ENCODE measurements at regions not wholly inside any gene's neighbourhood (a gene's known extent, or its start where the extent isn't known, plus 50 kb on each side); places are given as distances from the start of the nearest gene placed in this dataset.

DNA sequence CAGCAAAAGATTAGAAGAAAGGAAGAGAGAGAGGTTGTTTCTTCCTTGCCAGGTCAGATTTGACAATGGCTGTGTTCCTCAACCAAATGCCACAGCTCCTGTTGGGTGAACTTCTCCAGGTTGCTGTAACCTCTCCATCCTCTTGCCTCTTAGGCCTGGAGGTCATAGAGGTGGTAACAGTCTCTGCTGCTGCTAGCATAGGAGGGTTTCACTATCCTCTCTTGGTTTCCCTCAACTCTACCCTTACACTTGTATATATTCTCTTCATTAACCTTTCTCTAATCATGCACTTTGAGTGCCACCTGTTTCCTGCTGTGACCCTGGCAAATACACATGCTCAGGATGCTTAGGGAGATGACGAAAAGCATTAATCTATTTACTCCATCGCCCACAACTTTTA, 67.7 kb upstream of the HIF1A start:
- DNase-seq, result no peak

DNA sequence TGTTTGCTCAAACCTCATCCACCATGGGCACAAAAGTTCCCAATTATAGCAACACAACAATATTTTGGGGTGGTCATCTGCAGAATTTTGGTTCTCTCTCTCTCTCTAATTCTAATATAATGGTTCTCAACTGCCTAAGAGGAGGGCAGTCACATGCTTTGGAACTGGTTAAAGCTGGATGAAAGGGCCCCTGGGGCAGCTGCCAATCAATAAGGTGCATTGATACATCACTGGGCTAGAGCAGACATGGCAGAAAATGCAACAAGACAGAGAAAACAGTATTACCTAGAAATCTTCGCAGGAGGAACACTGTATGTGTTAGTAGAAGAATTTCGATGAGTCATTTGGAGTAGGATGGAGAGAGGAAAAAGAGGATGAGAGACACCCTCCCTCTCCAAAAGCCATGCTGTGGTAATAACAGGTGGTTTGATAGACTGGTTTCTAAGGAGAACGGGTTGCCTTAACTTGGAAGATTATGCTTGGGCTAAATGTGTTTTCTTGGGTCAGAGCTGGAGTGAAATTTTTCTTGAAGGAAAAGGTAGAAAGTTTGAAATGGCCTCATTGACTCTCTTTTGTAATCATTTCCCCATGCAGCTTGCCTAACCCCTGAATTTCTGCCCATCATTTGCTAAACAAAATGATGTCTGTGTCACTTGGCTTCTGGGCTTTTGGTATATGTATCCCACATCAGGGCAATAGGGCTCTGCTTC, 67.1 kb upstream of the HIF1A start:
- no peak for DNase-seq

DNA sequence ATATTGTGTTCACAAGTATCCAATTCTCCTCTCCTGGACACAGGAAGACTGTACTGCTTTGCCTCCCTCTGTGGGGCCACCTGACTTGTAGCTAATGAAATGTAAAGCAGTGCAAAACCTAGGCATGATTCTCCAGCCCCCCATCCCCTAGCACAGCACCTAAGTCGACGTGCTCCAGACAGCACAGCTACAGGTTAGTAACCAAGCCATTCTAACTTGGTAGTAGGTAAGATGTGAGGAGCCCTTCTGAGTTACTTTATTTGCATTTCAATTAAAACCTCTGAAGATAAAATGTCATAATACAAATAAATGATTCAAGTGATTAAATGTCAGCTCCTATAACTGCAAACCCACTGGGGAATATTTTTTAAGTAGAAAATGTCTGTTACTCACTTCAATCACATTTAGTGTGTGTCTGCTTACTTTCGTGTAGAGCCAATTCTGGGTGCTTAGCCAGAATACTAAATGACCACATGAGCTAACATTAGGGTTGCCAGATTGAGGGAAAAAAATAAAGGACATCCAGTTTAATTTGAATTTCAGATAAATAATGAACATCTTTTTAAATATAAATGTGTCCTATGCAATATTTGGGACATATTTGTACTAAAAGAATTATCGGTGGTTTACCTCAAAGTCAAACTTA, 64.8 kb upstream of the HIF1A start:
- no peak for DNase-seq

DNA sequence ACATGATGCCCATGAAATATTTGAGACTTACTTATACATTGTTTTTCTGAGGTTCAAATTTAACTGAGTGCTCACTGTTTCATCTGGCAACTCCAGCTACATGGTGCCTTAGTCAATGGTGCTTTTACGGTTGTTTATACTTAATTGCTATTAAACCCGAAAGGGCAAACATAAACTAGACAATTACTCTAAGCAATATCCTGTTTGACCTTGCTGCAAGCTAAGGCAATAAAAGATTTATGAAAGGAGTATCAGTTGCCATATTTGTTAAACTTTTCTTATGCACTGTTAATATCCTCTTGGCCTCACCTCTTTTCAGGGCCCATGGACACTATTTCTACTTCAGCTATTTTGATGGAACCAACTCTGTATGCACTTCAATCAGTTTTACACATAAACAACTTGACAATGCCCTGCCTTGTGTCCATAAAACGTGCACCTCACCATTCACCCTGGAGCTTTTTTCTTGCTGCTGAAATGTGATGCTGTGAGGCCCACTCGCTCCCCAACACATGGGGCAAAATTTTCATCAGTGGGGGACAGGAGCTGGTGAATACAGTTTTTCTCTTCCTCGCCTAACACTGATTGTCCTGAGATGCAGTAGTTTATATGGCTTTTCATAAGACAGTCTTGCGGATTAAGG, 64.1 kb upstream of the HIF1A start:
- no peak for DNase-seq

DNA sequence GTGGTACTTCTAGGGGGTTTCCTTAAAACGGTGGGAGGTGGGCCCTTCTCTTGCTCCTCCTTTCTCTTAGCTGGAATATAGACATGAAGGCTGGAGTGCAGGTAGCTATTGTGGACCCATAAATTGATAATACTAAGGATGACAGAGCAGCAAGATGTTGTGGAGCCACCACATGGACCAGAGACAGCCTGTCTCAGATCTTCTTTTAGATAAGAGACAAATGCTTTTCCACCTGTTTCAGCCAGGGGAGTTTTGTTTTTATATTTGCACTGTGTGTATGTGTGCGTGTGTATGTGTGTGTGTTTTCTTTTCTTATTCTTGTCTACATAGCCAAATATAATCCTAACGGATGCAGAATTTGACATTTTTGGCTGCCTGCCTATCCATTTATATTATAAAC, 62.9 kb upstream of the HIF1A start:
- DNase-seq, result no peak

DNA sequence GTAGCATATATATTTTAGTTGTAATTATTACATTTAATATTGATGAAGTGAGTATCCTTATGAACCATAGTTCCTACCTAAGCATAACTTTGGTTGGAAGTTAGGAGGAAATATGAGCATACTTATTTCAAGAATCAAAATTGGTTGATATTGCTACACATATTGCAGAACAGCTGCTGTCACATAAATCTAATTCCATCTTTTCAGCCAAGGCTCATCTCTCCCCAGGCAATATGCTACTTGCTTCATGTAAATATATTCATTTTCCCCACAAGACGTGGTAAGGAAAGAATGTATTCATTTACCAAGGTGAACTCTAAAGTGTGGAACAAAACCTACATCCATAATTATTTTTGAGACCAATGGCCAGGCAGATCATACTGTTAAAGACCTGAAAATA, 62.5 kb upstream of the HIF1A start:
- DNase-seq, result no peak

DNA sequence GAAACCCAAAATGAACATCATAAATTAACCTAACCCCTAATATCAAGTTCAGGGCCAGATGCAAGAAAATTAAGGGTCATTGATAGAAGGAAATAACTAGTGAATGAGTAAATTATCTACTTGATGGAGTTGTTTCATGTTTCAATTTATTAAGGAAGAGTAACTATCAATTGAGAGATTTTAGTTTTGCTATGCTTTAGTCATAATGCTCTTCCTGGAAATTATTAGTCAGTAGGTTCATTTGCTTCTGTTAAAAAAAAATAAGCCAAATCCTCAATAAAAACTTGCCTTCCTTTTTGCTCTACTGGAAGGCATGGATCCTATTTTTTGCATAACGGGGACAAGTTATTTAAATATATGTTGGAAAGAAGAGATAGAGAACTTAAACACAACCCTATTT, 59.0 kb upstream of the HIF1A start:
- no peak for DNase-seq

DNA sequence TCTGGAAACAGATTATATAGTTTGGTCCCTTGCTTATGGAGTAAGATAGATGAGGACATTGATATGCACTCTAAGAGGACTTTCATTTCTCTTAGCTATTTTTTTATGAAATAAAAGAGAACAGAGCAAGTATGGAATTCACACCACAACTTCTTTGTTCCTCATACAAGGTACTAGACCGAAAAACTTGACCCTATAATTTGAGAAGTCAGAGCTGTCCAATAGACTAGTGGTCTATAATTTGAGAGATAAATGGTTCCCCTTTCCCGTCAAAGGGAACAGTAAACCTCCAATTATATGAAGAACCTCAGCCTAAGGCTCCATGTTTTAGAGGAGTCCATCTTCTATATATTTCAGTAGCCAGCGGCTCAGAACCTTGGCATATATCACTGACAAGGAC, 58.5 kb upstream of the HIF1A start:
- no peak for DNase-seq

DNA sequence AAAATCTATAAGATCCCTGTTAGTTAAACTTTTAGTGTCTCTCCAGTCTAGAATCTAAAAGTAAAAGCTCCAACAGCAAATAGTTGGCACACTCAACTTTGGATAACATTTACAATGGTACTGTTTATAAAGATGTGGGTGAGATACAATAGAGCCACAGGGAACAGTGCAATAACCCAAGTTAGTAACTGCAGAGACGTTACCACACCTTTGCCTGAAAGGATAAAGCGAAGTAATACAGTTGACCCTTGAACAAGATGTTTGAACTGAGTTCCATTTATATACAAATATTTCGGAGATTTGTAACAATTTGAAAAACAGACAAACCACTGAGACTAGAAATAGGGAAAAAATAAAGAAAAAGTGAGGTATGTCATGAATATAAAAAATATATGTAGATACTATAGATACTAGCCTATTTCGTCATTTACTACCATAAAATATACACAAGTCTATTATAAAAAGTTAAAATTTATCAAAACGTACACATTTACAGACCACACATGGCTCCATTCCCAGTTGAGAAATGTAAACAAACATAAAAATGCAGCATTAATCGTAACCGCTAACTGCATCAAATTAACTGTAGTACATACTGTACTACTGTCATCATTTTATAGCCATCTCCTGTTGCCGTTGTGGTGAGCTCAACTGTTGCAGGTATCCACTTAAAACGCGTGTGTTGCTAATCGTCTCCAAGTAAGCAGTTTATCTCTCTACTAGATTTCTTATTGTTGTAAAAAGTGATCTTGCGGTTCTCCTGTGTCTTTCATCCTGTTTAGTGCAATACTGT, 56.5 kb upstream of the HIF1A start:
- DNase-seq, result no peak

DNA sequence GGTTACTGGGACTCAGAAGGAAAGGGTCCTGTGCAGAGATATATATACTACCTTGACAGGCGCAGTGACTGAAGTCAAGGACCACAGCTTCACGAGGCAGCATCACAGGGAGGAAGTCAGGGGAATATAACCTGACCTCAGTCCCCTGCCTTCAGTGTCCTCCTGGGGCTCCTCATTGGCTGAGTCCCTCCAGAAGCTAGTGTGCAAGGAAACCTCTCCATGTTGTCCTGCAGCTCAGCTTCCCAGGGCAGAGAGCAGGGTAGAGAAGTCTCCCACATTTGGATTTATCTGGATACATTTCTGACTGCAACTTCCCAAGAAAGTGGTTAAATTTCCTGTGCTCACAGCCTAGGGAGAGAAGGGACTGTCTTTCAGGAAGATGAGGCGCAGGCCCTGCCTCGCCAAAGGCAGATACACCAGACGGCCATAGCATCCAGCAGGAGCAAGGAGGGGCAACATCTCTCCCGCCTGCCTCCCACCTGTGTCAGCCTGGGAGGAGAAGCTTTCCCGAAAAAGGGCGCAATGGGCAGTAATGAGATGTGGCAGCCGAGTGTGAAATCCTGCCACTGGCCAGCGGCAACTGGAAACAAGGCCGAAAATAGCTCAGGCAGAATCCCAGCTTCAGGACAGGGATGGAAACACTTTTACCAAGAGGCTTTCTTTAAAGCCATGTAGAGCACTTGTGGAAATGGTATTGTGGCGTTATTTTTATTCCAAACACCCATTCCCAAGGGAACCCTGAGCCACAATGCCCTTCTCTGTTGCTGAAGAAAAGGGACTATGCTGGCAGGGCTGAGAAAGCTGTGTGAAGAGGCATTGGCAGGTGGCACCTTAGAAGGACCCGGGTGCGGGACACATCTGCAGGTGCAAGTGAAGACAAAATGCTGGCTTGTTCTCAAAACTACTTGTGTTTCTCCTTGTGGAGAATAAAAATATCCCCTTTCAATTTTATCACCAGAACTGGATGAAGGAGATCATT, 54.9 kb upstream of the HIF1A start:
- no peak for DNase-seq

DNA sequence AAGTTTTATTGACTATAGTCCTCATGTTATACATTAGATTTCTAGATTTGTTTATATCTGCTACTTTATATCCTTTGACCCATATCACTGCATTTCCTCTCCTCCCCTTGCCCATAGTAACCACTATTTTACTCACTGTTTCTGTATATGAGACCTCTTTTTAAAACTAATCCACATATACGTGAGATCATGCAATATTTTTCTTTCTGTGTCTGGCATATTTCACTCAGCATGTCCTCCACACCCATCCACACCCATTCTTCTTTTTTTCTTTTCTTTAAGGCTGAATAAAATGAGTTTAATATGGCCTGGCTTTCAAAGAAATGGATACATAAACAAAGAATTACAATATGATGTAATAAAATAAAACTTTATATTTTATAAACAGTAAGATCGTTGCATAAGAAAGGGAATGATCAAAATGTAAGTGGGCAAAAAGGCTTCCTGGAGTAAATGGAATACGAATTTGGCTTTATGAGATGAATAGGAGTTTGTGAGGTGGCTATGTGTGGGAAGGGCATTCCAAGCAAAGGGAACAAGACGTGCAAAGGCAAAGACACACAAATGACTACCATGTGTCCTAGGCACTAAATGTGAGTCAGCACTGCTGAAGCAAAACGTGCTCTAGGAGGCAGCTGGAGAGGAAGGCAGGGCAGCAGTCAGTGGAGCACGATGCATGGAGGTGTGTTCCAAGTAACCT, 53.2 kb upstream of the HIF1A start:
- DNase-seq, result no peak

DNA sequence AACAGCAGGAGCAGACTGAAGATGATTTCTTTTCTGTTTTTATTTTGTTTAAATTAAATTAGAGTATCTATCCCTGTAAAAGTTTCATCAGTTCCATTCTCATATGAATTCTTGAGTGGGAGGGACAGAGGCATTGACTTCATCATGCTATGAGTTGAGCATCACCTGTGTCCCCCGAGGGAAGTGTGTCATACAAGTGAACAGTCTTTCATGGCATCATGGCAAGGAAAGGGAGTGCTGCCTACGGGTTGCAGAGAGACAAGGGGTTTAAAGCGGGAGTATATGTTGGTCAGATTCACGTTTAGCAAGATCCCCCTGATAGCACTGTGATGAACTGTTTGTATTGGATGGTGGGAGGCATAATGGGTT, 52.7 kb upstream of the HIF1A start:
- DNase-seq, result no peak

DNA sequence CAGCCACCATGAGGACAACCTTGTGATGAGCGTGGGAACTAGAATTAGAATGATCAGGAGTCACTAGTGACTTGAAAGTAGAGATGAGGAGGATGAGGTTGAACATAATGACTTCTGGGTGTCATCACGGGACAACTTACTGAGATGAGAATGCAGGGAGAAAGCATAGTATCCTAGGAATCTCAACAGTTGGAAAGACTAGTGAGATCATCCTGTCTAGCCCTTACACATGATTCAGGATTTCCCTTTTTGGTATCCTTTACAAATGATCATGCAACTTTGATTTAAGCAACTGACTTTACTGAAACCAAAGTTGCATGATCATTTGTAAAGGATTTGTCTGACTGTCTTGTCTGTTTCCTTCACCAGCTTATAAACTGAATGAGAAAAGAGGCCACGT, 51.8 kb upstream of the HIF1A start:
- DNase-seq, result no peak

DNA sequence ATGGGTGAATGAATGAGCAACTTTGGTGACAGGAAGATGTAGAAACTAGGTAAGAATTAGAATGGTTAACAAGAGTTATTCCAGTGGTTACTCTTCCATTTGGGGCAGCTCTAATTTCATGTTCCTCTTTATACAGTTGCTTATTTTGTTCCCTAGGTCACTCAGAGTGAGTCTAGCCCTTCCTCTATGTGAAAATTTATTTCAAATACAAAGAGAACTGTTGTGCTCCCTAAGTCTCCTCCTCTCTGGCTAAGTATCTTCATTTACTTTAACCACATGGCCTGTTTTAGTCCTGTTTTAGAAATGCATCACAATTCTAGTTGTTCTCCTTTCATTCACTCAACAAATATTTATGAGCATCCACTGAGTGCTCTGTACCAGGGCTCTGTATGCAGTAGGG, 51.1 kb upstream of the HIF1A start:
- no peak for DNase-seq

DNA sequence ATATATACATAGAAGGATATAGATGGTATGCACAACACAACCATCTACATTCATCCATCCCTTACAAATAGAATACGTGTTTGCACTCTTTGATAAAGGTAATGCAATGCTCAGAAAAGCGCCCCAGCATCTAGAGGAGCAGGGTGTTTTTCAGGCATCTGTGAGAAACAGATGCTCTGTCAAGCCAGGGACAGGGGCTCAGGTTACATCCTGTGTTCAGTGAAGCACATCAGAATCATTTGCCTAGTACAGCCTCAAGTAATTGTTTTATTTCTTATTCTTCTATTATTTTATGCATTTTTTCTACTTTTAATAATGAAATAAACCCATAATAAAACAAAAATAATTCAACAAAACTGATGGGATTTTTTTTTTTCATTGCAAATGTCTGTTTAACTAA, 50.5 kb upstream of the HIF1A start:
- DNase-seq, result no peak

DNA sequence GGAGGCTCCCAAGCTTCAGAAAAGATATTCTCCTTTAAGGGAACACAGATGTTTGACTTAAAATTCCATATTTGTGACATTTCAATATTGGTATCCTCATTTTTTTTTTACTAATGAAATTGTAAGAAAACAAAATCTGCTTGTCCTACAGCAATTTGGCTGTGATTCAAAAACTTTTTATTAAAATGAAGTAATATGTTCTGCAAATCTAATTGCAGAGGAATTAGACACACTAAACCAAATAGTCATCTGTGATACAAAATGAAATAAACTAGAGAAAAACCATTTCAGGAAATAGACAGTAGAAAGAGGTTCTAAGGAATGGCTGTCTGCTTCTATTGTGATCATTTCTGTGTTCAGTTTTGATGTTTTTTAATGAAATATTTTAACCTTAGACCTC, 50.1 kb upstream of the HIF1A start:
- no peak for DNase-seq
